Large intestine (tissue), 3 donors: ENCODE measurements at regions not wholly inside any gene's neighbourhood (a gene's known extent, or its start where the extent isn't known, plus 50 kb on each side); places are given as distances from the start of the nearest gene placed in this dataset.
"Not testable (repeated sequence)": the region's sequence is repeated elsewhere in the genome, so short reads cannot be mapped to it uniquely, and the experiment has no call there.

ENCODE experiments used
- DNase-seq, 2 donors: peaks; one replicate each; pipeline versions ENCODE4 v3.0.0 to v3.0.0-alpha.2; 2013
- H3K27ac ChIP-seq: one replicate; pipeline ENCODE4 v1.5.1; 2013; ENCODE audit warnings: low read length
- H3K27me3 ChIP-seq: 2 replicates; pipeline ENCODE4 v1.6.1; 2013; ENCODE audit warnings: low read length; ENCODE audit not compliant: control insufficient read depth, insufficient read depth
- H3K36me3 ChIP-seq: 2 replicates; pipeline ENCODE4 v1.6.1; 2013; ENCODE audit warnings: low read length; ENCODE audit not compliant: control insufficient read depth, insufficient read depth
- H3K4me1 ChIP-seq: one replicate; pipeline ENCODE4 v1.6.1; 2013; ENCODE audit warnings: low read length; ENCODE audit not compliant: control insufficient read depth, insufficient read depth
- H3K4me3 ChIP-seq: one replicate; pipeline ENCODE4 v1.5.1; 2013; ENCODE audit warnings: low read length
- H3K9me3 ChIP-seq: one replicate; pipeline ENCODE4 v1.6.1; 2013; ENCODE audit warnings: mild to moderate bottlenecking, low read depth, low read length, moderate library complexity; ENCODE audit not compliant: control insufficient read depth
- WGBS: methylation state at CpG from one replicate; pipeline ENCODE4 v1.1.5; 2013; ENCODE audit warnings: low lambda C conversion rate; ENCODE audit not compliant: insufficient coverage; 5-methylcytosine and 5-hydroxymethylcytosine counted together

DNA sequence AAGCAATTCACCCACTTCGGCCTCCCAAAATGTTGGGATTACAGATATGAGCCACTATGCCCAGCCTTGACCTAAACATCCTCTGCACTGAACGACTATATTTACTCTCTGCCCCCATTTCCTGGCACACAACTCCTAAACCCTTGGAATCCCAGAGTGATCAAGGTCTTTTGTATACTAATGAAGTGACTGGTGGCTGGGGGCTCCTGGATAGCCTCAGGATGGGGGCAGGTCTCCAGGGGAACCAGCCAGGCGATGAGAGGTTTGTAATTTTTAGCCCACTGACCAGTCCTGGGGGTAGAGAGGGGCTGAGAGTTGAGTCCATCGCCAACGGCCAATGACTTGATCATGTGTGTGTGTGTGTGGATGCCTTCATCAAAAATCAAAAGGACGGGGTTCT, 71.1 kb downstream of the FAM50B start:
- Histone ChIP-seq H3K4me3 (no peak overlapping the region), H3K27me3 (no peaks in the 10 kb centered on the region), H3K27ac (no peak overlapping the region), H3K4me1 (no peaks in the 10 kb centered on the region), H3K9me3 (no peaks in the 10 kb centered on the region), H3K36me3 (no peaks in the 10 kb centered on the region)
- WGBS = 83% methylated on average over 1 of the region's 6 CpGs
- DNase-seq = no peak

DNA sequence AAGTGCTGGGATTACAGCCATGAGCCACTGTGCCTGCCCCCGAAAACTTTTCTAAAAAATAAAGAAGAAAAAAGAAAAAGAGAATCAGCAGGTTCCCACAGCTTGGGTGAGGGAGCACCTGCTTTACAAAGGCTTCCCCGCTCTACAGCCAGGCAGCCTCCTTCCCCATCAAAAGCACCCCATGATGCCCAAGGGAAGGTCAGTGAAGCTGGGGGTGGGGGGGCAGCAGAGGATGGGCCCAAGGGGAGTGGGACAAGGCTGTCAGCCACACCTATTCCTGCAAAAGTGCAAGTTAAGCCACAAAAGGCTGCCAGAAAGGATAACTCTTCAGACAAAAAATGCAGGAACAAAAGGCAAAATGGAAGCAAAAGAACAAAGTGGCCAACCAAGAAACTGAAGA, 72.5 kb downstream of the FAM50B start:
- no peak for DNase-seq
- Histone ChIP-seq H3K27ac (no peak overlapping the region), H3K36me3 (no peaks in the 10 kb centered on the region), H3K9me3 (no peaks in the 10 kb centered on the region), H3K27me3 (no peaks in the 10 kb centered on the region), H3K4me3 (no peak overlapping the region), H3K4me1 (no peaks in the 10 kb centered on the region)
- WGBS = no CpG with 5 or more reads among the region's 2 CpGs

DNA sequence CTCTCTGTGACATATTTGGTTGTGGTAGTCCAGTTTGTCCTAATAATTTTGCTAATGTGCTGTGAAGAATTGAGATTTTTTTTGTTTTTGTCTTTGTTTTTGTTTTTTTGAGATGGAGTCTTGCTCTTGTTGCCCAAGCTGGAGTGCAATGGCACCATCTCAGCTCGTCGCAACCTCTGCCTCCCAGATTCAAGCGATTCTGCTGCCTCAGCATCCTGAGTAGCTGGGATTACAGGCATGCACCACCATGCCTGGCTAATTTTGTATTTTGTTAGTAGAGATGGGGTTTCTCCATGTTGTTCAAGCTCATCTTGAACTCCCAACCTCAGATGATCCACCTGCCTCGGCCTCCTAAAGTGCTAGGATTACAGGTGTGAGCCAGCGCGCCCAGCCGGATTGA, 73.4 kb downstream of the FAM50B start:
- not testable (repeated sequence) for H3K36me3 ChIP-seq, H3K27ac ChIP-seq, H3K9me3 ChIP-seq, DNase-seq, H3K4me3 ChIP-seq, H3K27me3 ChIP-seq, H3K4me1 ChIP-seq
- WGBS = no CpG with 5 or more reads among the region's 7 CpGs

DNA sequence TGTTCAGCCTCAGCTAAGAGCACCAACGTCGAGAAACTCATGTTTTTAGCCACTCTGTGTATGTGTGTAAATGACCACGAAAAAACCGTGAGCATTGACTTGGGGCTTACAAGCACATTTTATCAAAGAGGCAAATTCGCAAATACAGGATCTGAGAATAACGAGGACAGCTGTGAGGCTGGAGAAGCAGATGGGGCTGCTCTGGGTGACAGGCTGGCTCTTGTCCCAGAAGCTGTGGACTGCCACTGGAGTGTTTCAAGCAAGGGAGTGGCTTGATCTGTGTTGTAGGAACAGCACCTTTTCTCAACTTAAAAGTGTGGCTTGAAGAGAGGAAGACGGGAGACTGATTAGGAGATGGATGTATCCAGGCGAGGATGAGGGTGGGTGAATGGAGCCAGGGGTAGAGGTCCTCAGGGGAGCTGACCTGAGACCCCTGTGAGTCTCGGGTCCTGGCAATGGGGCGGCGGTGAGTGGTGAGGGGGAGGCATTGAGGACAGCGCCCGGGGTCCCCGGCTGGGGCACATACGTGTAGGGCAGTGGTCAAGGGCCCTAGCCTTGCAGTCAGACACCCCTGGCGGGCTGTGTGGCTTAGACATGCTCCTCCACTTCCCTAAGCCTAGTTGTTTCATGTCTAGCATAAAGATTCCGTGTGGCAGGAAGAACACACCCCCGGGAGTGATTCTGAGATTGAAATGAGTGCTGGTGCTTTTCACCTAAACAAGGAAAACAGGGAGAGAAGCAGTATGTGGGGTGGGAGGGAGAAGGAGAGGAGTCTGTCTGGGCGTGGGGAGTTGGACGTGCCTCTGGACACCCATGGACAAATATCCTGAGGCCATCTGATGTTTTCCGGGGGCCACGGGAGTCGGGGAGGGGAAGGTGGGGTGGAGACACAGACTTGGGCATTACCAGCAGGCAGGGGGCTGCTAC, 76.3 kb downstream of the FAM50B start:
- WGBS = 100% methylated on average over 1 of the region's 23 CpGs
- not testable (repeated sequence) for H3K4me1 ChIP-seq

DNA sequence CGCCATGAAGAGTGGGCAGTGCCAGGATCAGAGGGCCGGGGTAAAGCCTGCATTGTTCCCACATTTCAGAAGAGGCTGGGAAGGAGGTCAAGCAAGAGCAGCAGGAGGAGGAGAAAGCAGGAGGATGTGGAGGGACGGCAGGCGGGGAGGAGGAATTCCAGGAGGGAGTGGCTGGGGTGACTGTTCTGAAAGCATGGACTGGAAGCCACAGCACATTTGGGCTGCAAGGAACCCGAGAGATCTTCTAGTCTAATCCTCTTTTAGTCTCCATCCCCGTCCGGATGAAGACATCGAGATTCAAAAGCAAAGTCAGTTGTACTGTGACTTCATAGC, 76.9 kb downstream of the FAM50B start:
- Histone ChIP-seq H3K4me3 (no peak overlapping the region), H3K4me1 (no peaks in the 10 kb centered on the region), H3K36me3 (no peaks in the 10 kb centered on the region), H3K27ac (no peak overlapping the region), H3K9me3 (no peaks in the 10 kb centered on the region), H3K27me3 (no peaks in the 10 kb centered on the region)
- WGBS = no CpG with 5 or more reads among the region's 8 CpGs
- DNase-seq = no peak

More for the DNA sequence above, 76.3 kb downstream of the FAM50B start:
- not testable (repeated sequence) for H3K9me3 ChIP-seq, H3K27ac ChIP-seq, H3K36me3 ChIP-seq, H3K27me3 ChIP-seq, H3K4me3 ChIP-seq, DNase-seq

DNA sequence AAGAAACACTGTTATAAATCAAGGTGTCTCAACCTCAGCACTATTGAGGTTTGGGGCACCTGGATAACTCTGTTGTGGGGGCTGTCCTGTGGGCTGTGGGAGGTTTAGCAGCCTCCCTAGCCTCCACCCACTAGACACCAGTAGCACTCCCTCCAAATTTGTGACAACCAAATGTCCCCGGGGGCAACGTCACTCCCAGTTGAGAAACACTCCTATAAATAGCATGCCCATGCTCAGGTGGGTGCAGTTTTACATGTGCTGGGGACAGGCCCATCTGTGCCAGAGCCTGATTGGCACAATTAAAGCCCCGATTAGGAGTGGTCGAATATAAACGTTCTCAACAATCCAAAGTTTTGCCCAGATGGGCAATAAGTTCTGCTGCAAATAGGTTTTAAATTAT, 78.9 kb downstream of the FAM50B start:
- no peaks in the 10 kb centered on the region for H3K27me3 ChIP-seq
- no CpG with 5 or more reads among the region's 5 CpGs for WGBS

DNA sequence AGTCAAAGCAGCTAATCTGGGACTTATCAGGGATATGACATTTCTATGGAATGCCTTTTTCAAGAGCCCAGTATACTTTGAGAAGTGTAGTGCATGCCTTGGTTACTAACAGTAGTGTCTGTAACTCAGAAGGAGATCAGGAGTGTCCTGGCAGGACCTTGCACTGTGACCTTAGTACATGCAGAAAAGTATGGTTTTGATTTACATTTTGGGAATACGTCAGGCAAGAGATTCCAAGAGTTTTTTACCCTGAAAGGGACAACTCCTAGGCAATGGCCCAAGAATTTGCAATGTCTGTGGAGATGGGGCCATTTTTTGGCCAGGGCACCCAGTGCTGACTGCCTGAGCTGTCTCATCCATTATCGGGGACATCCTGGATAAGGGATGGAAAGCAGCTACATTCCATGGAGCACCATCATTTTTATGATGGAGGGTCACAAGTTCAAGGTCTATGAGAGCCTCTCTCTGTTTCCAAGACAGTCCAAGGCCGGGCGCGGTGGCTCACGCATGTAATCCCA, 80.2 kb downstream of the FAM50B start:
- H3K4me3 ChIP-seq = no peak overlapping the region
- no peaks in the 10 kb centered on the region for H3K9me3 ChIP-seq
- H3K27ac ChIP-seq = no peak overlapping the region
- no peak for DNase-seq
- H3K27me3 ChIP-seq = no peaks in the 10 kb centered on the region
- H3K4me1 ChIP-seq = no peaks in the 10 kb centered on the region
- no peaks in the 10 kb centered on the region for H3K36me3 ChIP-seq
- no CpG with 5 or more reads among the region's 6 CpGs for WGBS

More for the DNA sequence above, 78.9 kb downstream of the FAM50B start:
- no peaks in the 10 kb centered on the region for H3K4me1 ChIP-seq
- no peaks in the 10 kb centered on the region for H3K36me3 ChIP-seq
- H3K27ac ChIP-seq = no peak overlapping the region
- DNase-seq = no peak
- no peaks in the 10 kb centered on the region for H3K9me3 ChIP-seq
- H3K4me3 ChIP-seq = no peak overlapping the region

DNA sequence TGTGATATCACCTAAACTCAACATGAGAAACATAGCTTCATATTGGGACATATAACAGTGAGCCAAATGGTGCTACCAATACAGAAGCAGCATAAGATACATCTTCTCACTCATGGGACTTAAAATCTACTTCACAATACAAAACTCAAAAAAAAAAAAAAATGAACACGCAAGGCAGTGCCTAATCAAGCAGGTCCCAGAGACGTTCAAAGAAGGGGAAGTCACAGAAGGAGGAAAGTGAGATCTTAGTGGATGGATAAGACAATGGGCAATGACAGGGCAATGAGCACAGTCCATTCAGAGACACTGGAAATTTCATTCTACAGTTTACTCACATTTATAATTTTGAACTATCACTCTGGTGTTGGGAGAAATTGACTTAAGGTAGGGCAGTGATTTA, 88.3 kb downstream of the FAM50B start:
- no peaks in the 10 kb centered on the region for H3K27me3 ChIP-seq
- no peak overlapping the region for H3K27ac ChIP-seq
- no peaks in the 10 kb centered on the region for H3K36me3 ChIP-seq
- no peaks in the 10 kb centered on the region for H3K9me3 ChIP-seq
- WGBS = no CpG with 5 or more reads among the region's 2 CpGs
- DNase-seq = no peak
- no peaks in the 10 kb centered on the region for H3K4me1 ChIP-seq
- H3K4me3 ChIP-seq = no peak overlapping the region

DNA sequence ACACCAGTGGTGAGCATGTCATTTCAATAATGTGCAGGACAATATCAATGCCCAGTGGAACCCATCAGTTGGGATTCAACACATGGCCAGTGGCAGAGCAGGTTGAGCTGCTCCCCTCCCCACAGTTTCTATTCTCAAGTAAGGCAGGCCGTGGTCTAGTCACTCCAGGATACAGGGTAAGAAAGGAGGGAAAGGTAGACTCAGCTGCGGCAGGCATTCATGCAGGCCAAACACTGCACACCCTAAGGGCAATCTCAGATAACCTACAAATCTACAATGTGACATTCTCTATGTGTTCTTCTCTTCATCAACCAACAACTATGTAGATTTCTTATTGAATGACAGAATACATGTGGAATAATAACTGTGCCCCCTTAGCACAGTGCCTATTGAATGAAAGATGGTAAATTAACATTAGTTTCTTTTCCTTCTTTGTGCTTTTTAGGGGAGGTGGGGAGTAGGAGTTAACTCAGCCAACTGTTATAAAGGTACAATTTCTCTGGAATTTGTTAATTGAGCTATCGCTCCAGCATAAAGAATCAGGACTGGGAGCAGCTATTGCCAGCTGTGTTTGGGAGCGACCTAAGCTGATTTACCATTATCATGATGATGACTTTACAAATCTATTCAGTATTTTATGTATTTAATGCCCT, 89.7 kb downstream of the FAM50B start:
- Histone ChIP-seq H3K4me3 (no peak overlapping the region), H3K9me3 (no peaks in the 10 kb centered on the region), H3K27me3 (no peaks in the 10 kb centered on the region), H3K36me3 (no peaks in the 10 kb centered on the region), H3K27ac (no peak overlapping the region), H3K4me1 (no peaks in the 10 kb centered on the region)
- WGBS = no CpG with 5 or more reads among the region's 4 CpGs
- DNase-seq = no peak

DNA sequence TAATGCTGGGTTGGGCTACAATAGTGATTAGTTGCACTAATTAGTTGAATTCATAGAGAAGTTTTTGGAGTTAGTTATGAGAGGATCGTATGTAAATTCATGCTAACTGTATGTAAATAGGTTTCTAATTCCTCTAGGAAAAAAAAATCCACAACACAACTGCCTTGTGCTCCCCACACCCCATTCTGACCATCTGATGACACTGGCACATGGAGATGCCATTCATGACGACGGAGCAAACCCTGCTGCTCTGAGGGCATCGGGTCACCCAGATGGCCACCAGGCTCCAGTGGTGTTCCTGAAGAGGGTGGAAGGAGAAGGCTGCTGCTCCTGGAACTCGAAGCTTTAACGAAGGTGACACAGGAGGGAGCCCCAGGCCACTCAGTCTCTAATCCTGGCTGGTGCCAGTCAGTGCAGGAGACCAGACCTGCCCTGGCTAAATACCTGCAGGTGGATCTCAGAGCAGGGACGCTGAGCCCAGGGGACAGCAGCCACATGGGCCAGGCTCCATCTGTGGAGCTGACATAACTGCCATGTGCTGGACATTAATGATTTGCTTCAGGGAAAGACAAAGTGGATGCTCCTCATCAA, 90.3 kb downstream of the FAM50B start:
- Histone ChIP-seq H3K27ac (no peak overlapping the region), H3K27me3 (no peaks in the 10 kb centered on the region), H3K4me3 (no peak overlapping the region), H3K9me3 (no peaks in the 10 kb centered on the region), H3K4me1 (no peaks in the 10 kb centered on the region), H3K36me3 (no peaks in the 10 kb centered on the region)
- no peak for DNase-seq
- 100% methylated on average over 1 of the region's 7 CpGs for WGBS
